Activated naive CD8-positive, alpha-beta T cell treated with anti-CD3 and anti-CD28 coated beads, Interleukin-2, amount 10 ng/mL, durations not matched to agents 7 days and 5 days (primary cell): ENCODE measurements at regions not wholly inside any gene's neighbourhood (a gene's known extent, or its start where the extent isn't known, plus 50 kb on each side); places are given as distances from the start of the nearest gene placed in this dataset.

Experiments used
- ATAC-seq: fragments of 150-1000 bp; cut with Tn5 transposase; one replicate; pipeline ENCODE4 v1.10.0; 2021; ENCODE audit warnings: low read depth, moderate library complexity
- POLR2A ChIA-PET: fragments of 350-600 bp; sonication (Branson Sonifier 250); formaldehyde crosslinking; loops from one replicate; lab custom pipeline; 2021; ENCODE audit warnings: antibody characterized with exemption; lab: Charles Lee
- DNase-seq: peaks from one replicate; pipeline ENCODE4 v3.0.0; 2021
- H3K27ac Mint-ChIP-seq: one replicate; pipeline ENCODE4 v1.8.0; 2022; ENCODE audit warnings: mild to moderate bottlenecking, mixed read lengths
- H3K27me3 Mint-ChIP-seq: one replicate; pipeline ENCODE4 v1.8.0; 2022; ENCODE audit warnings: mild to moderate bottlenecking, moderate library complexity, mixed read lengths
- H3K36me3 Mint-ChIP-seq: one replicate; pipeline ENCODE4 v1.8.0; 2021; ENCODE audit warnings: mild to moderate bottlenecking, mixed read lengths
- H3K4me1 Mint-ChIP-seq: one replicate; pipeline ENCODE4 v1.8.0; 2021; ENCODE audit warnings: mixed read lengths
- H3K4me3 Mint-ChIP-seq: one replicate; pipeline ENCODE4 v1.8.0; 2022; ENCODE audit warnings: mild to moderate bottlenecking, moderate library complexity, mixed read lengths
- H3K9me3 Mint-ChIP-seq: one replicate; pipeline ENCODE4 v1.8.0; 2021; ENCODE audit warnings: mixed read lengths

DNA sequence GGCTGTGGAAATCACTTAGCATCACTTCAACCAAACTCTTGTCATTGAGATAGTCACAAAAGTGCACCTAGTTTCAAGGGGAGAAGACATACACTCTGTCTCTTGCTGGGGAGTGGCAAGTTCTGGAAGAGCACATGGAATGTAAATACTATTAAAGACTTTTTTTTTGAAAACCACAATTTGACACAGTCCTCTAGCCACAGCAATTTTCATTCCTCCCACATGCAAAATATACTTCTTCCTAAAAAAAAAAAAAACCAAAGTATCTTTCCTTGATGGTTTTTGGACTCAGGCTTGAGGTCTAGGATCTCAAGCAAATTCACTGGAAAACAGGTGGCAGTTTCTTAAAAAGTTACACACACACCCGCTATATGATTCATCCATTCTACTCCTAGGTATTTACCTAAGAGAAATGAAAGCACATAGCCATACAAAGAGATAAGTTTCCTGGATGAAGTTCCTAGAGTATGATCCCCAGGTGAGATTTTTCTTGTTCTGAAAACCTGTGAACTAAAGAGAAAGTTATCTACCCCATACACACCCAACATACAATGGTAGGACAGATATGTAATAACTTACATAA, 295.8 kb downstream of the SP3 start:
- Mint-ChIP-seq H3K36me3 (no peaks in the 10 kb centered on the region), H3K9me3 (no peaks in the 10 kb centered on the region), H3K27me3 (peaks cover 13% of the 10 kb centered on the region), H3K4me3 (no peak overlapping the region), H3K4me1 (no peaks in the 10 kb centered on the region), H3K27ac (no peak overlapping the region)
- POLR2A ChIA-PET, result no interaction called here
- DNase-seq (no peak), ATAC-seq (no peak)

DNA sequence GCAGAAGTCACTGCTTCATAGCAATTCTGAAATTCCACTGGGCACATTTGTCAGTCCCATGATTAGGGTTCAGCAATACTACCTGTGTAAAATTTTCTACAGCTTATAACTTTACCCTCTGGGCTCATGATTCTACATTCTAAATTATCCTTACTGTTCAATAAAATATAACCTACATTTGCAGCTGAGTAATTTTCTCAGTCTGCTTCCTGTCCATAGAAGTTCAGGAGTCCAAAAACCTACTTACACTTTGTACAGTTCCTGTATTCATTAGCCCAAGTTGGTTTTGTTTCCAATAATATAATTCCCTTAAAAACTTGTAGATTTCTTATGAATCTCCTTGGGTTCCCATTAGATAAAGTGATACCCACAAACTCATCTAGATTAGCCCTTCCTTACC, 295.3 kb downstream of the SP3 start:
- ATAC-seq (no peak), DNase-seq (no peak)
- Mint-ChIP-seq H3K4me1 (no peaks in the 10 kb centered on the region), H3K4me3 (no peak overlapping the region), H3K27ac (no peak overlapping the region), H3K27me3 (peaks cover 13% of the 10 kb centered on the region), H3K9me3 (no peaks in the 10 kb centered on the region), H3K36me3 (no peaks in the 10 kb centered on the region)
- POLR2A ChIA-PET, result no interaction called here

DNA sequence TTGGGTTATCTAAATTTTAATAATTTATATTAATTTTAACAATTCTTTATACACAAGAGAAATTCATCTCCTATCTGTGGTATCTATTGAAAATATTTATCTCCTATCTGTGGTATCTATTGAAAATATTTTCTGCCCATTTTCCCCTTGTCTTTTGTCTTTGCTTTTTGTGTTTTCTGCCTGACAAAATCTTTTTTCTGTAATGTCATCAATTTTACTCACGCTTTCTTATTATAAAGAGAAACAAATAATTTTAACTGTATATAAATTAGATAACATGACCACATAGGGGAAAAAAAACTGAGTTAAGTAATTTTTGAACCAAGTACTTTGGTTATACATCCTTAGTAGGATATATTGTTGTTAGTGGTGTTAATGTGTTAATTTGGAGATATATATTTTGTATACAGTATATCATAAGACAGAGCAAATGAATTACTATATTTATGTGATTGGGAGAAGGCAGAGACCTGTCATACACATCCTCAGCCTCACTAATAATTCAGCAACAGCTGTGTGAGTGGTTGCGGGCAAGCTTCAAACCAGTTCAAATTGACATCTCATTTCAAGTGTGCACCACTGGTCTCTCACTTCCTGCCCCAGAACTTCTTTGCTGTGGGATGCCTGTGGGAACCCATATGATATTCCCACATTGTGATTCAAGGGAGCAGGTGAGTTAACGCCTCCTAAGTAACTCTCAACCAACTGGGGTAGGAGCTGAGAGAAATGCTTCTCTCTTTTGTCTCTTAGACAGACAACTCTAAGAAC, 292.4 kb downstream of the SP3 start:
- no peak overlapping the region for H3K27ac Mint-ChIP-seq
- DNase-seq, result no peak
- POLR2A ChIA-PET, result no interaction called here
- peaks cover 14% of the 10 kb centered on the region for H3K27me3 Mint-ChIP-seq
- H3K4me1 Mint-ChIP-seq, result peaks cover 2% of the 10 kb centered on the region
- no peaks in the 10 kb centered on the region for H3K9me3 Mint-ChIP-seq
- ATAC-seq, result no peak
- no peaks in the 10 kb centered on the region for H3K36me3 Mint-ChIP-seq
- no peak overlapping the region for H3K4me3 Mint-ChIP-seq

DNA sequence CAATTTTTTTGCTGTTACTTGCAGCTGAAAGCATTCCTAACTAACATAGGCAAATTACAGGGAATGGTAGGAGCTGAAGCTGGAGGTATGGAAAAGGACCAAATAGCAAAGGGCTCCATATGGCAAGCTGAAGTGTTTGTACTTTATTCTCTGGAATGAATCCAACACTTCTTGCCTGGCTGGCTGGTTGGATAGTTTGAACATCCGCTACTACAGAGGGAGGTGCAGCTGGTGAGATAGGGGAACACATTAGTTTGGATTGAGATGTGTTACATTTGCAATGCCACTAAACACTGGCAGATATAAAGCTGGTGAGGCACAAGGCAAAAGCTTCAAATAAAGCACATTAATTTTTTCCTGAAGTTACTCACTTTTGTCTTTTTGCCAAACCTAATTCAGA, 291.5 kb downstream of the SP3 start:
- peaks cover 2% of the 10 kb centered on the region for H3K4me1 Mint-ChIP-seq
- ATAC-seq (no peak), DNase-seq (no peak)
- H3K27ac Mint-ChIP-seq, result no peak overlapping the region
- peaks cover 13% of the 10 kb centered on the region for H3K27me3 Mint-ChIP-seq
- POLR2A ChIA-PET, result no interaction called here
- no peaks in the 10 kb centered on the region for H3K9me3 Mint-ChIP-seq
- H3K4me3 Mint-ChIP-seq, result no peak overlapping the region
- H3K36me3 Mint-ChIP-seq, result no peaks in the 10 kb centered on the region

DNA sequence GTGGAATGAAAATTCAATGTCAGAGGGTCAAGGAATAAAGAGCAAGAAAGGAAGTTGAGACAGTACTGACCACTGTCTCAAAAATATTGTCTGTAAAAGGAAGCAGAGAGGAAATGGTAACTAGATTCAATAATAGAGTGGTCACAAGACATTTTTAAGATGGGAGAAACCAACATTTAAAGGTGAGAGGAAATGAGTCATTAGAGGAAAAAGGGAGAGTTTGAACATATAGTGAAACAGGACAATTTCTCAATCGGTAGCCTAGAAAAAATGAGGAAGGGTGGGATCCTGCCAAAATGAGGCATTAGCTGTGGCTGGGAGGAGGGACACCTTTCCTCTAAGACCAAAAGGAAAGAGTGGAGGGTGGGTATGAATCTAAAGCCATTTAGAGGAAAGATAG, 288.5 kb downstream of the SP3 start:
- ATAC-seq, result no peak
- Mint-ChIP-seq H3K4me1 (peaks cover 2% of the 10 kb centered on the region), H3K36me3 (no peaks in the 10 kb centered on the region), H3K4me3 (no peak overlapping the region), H3K27ac (no peak overlapping the region), H3K27me3 (peaks cover 22% of the 10 kb centered on the region), H3K9me3 (no peaks in the 10 kb centered on the region)
- POLR2A ChIA-PET, result no interaction called here
- DNase-seq, result no peak

DNA sequence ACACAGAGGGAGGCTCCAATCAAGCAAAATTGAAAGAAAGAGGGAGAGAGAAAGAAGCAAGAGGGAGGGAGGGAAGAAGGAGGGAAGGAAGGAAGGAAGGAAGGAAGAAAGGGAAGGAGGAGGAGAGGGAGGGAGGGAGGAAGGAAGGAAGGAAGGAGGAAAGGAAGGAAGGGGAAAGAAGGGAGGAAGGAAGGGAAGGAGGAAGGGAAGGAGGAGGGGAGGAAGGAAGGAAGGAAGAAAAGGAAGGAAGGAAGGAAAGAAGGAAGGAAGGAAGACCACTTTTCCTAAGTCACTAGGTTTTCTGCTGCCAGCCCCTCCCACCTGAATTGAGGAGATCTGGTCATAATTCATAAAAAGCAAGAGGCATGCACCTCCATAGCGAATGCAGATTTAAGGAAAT, 287.0 kb downstream of the SP3 start:
- POLR2A ChIA-PET, result no interaction called here
- peaks cover 24% of the 10 kb centered on the region for H3K27me3 Mint-ChIP-seq
- ATAC-seq, result no peak
- DNase-seq, result no peak
- no peaks in the 10 kb centered on the region for H3K36me3 Mint-ChIP-seq
- no peak overlapping the region for H3K27ac Mint-ChIP-seq
- no peaks in the 10 kb centered on the region for H3K9me3 Mint-ChIP-seq
- no peak overlapping the region for H3K4me3 Mint-ChIP-seq
- H3K4me1 Mint-ChIP-seq, result peaks cover 2% of the 10 kb centered on the region

DNA sequence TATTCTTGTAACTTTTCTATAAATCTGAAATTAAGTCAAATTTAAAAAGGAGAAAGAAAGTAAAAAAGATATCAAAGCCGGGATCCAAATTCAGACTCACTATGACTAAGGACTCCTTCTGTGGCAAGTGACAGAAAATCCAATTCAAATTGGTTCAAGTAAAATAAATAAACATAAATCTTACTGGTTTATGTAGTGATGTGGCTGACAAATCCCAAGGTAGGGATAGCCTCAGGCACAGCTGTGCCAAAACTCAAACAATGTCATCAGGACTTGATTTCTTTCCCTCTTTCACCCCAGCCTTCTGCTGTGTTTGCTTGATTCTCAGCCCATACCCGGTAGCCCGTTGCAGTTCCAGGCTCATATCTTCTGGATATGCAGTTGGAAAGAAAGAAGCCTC, 284.6 kb downstream of the SP3 start:
- POLR2A ChIA-PET, result no interaction called here
- Mint-ChIP-seq H3K9me3 (no peaks in the 10 kb centered on the region), H3K4me1 (peaks cover 2% of the 10 kb centered on the region), H3K4me3 (no peak overlapping the region), H3K27ac (no peak overlapping the region), H3K36me3 (no peaks in the 10 kb centered on the region), H3K27me3 (peaks cover 22% of the 10 kb centered on the region)
- DNase-seq, result no peak
- no peak for ATAC-seq

DNA sequence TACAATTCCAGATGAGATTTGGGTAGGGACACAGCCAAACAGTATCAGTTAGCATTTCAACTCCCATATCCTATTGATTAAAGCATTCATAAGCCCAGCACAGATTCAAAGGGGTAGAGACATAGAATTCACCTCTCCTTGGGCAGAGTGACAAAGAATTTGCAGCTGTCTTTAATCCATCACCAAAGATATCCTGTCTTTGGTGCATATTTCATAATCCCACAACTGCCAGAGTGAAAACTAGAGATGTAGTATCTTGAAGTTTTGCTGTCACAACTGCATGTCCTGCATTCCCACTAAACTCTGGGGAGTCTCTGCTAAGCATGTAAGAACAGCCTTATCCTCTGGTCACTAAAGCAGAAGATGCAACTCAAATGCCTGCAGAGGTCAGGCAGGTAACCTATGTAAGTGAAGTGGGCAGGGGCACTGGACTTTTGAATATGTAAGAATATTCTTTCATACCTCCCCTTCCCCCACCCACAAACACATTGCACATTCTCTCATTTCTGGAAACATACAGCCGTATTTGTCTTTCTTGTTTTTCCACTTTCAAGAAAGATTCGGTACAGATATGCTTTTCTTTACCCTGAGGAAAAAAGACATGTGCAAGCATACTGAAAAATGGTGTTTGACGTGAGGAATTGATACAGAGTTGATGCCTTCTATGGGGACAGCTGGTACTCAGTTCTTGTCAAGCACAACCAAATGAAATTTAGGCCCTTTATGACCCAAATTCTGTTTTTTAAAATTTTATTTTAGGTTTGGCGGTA, 283.1 kb downstream of the SP3 start:
- H3K27me3 Mint-ChIP-seq, result peaks cover 17% of the 10 kb centered on the region
- DNase-seq (no peak), ATAC-seq (no peak)
- H3K9me3 Mint-ChIP-seq, result no peaks in the 10 kb centered on the region
- H3K4me3 Mint-ChIP-seq, result no peak overlapping the region
- no peak overlapping the region for H3K27ac Mint-ChIP-seq
- POLR2A ChIA-PET, result no interaction called here
- no peaks in the 10 kb centered on the region for H3K36me3 Mint-ChIP-seq
- H3K4me1 Mint-ChIP-seq, result no peaks in the 10 kb centered on the region

DNA sequence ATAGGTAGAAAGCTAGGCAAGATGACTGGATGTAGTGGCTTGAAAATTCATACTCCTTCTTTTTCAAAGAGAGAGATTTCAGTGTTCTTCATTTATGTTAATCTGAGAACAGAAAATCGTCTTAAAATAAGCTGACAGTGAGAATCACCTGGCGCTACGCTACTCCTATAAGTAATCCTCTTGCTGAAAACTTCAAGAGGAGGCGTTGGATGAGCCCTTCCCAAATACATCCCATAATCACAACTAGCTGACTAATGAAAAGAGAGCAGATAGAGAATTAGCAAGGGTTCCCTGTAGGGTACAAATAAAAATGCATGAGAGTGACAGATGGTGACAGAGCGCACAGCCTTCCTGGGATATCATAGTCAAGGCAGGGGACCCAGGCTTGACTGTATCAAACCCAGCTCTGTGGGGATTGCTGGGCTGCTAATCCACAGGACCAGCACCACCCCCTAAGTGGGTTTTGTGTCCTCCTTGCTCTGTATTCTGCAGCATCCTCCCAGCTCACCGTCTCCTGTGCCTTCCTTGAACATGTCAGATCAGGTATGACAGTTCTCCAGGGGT, 280.2 kb downstream of the SP3 start:
- Mint-ChIP-seq H3K9me3 (no peaks in the 10 kb centered on the region), H3K4me3 (no peak overlapping the region), H3K36me3 (no peaks in the 10 kb centered on the region), H3K27me3 (peaks cover 5% of the 10 kb centered on the region), H3K27ac (no peak overlapping the region), H3K4me1 (no peaks in the 10 kb centered on the region)
- DNase-seq (no peak), ATAC-seq (no peak)
- POLR2A ChIA-PET, result no interaction called here

DNA sequence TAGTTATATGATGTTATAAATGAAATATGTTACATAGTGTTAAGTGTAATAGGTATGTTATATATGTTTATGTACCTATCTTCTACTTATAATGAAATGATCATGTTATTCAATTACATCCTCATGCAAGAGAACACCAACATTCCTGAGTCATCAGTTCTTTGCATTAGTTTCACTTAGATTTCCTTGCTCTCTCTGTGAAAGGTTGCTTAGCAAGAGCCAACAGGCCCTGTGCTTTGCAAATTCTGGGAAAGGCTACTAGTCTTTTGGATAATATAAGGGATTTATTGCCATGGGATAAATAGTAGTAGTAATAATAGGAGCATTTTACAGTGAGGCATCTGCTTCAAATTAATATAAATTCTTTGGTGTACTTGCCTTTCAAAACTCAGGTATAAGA, 274.8 kb downstream of the SP3 start:
- Mint-ChIP-seq H3K36me3 (no peaks in the 10 kb centered on the region), H3K27me3 (peaks cover 2% of the 10 kb centered on the region), H3K27ac (no peak overlapping the region), H3K9me3 (no peaks in the 10 kb centered on the region), H3K4me3 (no peak overlapping the region), H3K4me1 (no peaks in the 10 kb centered on the region)
- POLR2A ChIA-PET, result no interaction called here
- no peak for DNase-seq
- ATAC-seq, result no peak

DNA sequence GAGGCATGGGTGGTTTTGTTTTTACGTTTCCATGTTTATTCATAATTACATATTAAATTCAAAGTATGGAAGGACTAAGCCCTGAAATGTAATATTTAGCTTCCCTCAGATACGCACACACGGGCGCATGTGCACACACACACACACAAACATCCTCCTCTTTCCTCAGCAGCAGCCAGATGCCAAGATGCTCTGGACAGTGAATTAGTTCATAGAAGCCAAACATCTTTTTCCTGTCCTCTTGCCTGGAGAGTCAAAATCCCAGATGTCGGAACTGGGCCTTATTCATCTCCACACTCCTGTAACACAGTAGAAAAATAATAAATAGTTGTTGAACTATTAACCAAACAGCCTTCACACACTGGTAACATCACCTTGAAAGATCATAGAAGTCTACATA, 273.1 kb downstream of the SP3 start:
- Mint-ChIP-seq H3K27ac (no peak overlapping the region), H3K36me3 (no peaks in the 10 kb centered on the region), H3K9me3 (no peaks in the 10 kb centered on the region), H3K4me3 (no peak overlapping the region), H3K27me3 (peaks cover 2% of the 10 kb centered on the region), H3K4me1 (no peaks in the 10 kb centered on the region)
- POLR2A ChIA-PET, result no interaction called here
- ATAC-seq (no peak), DNase-seq (no peak)

DNA sequence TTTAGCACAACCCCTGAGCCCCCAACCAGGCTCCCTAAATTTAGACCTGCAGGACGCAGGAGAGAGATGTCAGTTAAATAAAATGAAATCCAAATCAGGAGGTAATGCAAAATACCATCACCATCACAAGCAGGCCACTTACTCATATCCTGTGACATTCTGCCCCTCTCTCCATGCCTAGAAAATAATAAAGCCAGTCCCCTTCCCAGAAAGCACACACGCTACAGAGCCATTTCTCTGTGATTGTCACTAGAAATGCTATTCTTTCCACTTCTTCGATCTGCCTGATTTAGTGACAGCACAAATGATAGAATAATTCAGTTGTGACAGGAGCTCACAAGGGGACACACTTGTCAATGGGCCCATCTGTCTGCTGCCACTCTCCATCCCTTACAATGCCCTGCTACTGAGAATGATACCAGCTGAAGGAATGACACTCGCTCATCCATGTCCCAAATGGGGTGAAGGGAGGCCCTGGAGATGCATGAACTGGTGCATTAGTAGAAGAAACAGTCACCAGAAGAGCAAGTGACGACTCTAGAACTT, 272.1 kb downstream of the SP3 start:
- Mint-ChIP-seq H3K4me1 (no peaks in the 10 kb centered on the region), H3K9me3 (no peaks in the 10 kb centered on the region), H3K27ac (no peak overlapping the region), H3K27me3 (peaks cover 2% of the 10 kb centered on the region), H3K4me3 (no peak overlapping the region), H3K36me3 (no peaks in the 10 kb centered on the region)
- DNase-seq (no peak), ATAC-seq (no peak)
- POLR2A ChIA-PET, result no interaction called here

DNA sequence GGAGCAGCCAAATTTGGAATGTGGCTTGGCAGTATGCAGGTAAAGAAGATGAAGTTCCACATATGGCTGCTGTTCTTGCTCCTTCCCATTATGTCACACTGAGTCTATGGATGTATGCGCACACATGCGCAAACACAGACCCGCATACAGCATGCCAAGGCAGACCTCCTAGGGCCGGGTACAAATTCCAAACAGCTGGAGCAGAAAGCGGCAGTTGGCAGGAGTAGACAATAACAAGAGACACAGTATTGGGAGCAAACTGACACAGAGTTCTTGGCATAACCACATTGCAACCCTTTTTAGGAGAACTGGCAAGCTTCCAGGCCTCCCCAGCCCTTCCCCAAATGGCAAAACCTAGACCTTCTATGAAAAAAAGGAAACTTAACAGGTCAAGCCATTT, 268.9 kb downstream of the SP3 start:
- no peaks in the 10 kb centered on the region for H3K36me3 Mint-ChIP-seq
- DNase-seq (no peak), ATAC-seq (no peak)
- no peaks in the 10 kb centered on the region for H3K4me1 Mint-ChIP-seq
- no peak overlapping the region for H3K4me3 Mint-ChIP-seq
- no peak overlapping the region for H3K27ac Mint-ChIP-seq
- peaks cover 2% of the 10 kb centered on the region for H3K27me3 Mint-ChIP-seq
- POLR2A ChIA-PET, result no interaction called here
- H3K9me3 Mint-ChIP-seq, result no peaks in the 10 kb centered on the region
